ENCODE measurements at regions not wholly inside any gene's neighbourhood (a gene's known extent, or its start where the extent isn't known, plus 50 kb on each side); places are given as distances from the start of the nearest gene placed in this dataset.

GRCh38 chr20:41869261-41869660, 251.1 kb upstream of the CHD6 start:
- H2AFZ ChIP-seq (ENCODE audit: low read length), result no peak overlapping the region
- no peaks in the 10 kb centered on the region for H3K9me2 ChIP-seq (ENCODE audit: low read depth, low read length)
- no peak overlapping the region for H3K4me3 ChIP-seq (ENCODE audit: low read depth, low read length, poor library complexity, severe bottlenecking)
- H3K79me2 ChIP-seq (ENCODE audit: insufficient read depth, low read length), result no peaks in the 10 kb centered on the region
- no peak overlapping the region for H3K4me2 ChIP-seq (ENCODE audit: low read length)
- no peak overlapping the region for H3K27ac ChIP-seq (ENCODE audit: low read depth, low read length, poor library complexity, severe bottlenecking)
- H3K9ac ChIP-seq (ENCODE audit: low read length), result no peak overlapping the region
- H4K20me1 ChIP-seq (ENCODE audit: insufficient read depth, low read length), result no peaks in the 10 kb centered on the region
- no peaks in the 10 kb centered on the region for H3F3A ChIP-seq (ENCODE audit: insufficient read depth, low read length)
- no peaks in the 10 kb centered on the region for H3K4me1 ChIP-seq (ENCODE audit: insufficient read depth, low read length, severe bottlenecking)
- H3K36me3 ChIP-seq (ENCODE audit: insufficient read depth, low read length), result no peaks in the 10 kb centered on the region
- H3K27me3 ChIP-seq (ENCODE audit: insufficient read depth, low read length), result no peaks in the 10 kb centered on the region
- TF ChIP-seq CTCF (IDR thresholded peaks at IDR 0.05; ENCODE audit: low read length), result no peak
- TF ChIP-seq EZH2 (IDR thresholded peaks at IDR 0.05; ENCODE audit: borderline replicate concordance, low read length), result no peak
- 0 out of 2 replicates have a peak, but pooled peaks cover 2% of the 10 kb centered on the region for H3K9me3 ChIP-seq (ENCODE audit: low read length)

GRCh38 chr20:41865938-41866337, 247.8 kb upstream of the CHD6 start:
- no peaks in the 10 kb centered on the region for H3K79me2 ChIP-seq (ENCODE audit: insufficient read depth, low read length)
- H3K4me2 ChIP-seq (ENCODE audit: low read length), result no peak overlapping the region
- H3K9me3 ChIP-seq (ENCODE audit: low read length), result 0 out of 2 replicates have a peak, but pooled peaks cover 2% of the 10 kb centered on the region
- H2AFZ ChIP-seq (ENCODE audit: low read length), result no peak overlapping the region
- H3K9ac ChIP-seq (ENCODE audit: low read length), result no peak overlapping the region
- no peak overlapping the region for H3K4me3 ChIP-seq (ENCODE audit: low read depth, low read length, poor library complexity, severe bottlenecking)
- no peaks in the 10 kb centered on the region for H3K36me3 ChIP-seq (ENCODE audit: insufficient read depth, low read length)
- TF ChIP-seq EZH2 (IDR thresholded peaks at IDR 0.05; ENCODE audit: borderline replicate concordance, low read length) (no peak), CTCF (IDR thresholded peaks at IDR 0.05; ENCODE audit: low read length) (no peak)
- H3K27ac ChIP-seq (ENCODE audit: low read depth, low read length, poor library complexity, severe bottlenecking), result no peak overlapping the region
- H3K4me1 ChIP-seq (ENCODE audit: insufficient read depth, low read length, severe bottlenecking), result no peaks in the 10 kb centered on the region
- H3F3A ChIP-seq (ENCODE audit: insufficient read depth, low read length), result no peaks in the 10 kb centered on the region
- H3K9me2 ChIP-seq (ENCODE audit: low read depth, low read length), result no peaks in the 10 kb centered on the region
- no peaks in the 10 kb centered on the region for H4K20me1 ChIP-seq (ENCODE audit: insufficient read depth, low read length)
- H3K27me3 ChIP-seq (ENCODE audit: insufficient read depth, low read length), result no peaks in the 10 kb centered on the region

DNA sequence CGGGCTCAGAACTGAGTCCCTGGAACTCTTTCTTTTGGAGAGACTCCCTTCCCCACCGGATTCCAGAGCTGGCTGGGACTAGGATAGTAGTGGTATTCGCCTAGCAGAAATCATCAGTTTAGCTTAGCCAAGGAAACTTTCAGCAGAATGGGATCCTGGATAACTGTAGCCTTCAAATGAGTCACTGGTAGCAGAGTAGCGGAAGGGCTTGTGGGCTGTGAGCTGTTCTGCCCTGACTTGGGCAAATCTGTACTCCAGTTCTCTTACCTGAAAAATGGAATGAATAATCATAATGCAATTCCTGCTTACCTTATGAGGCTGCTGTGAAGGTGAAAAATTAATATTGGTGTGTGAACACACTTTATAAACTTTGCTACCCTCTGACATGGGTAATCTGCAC, 244.3 kb upstream of the CHD6 start:
- H3K36me3 ChIP-seq (ENCODE audit: insufficient read depth, low read length), result no peaks in the 10 kb centered on the region
- no peak overlapping the region for H3K4me3 ChIP-seq (ENCODE audit: low read depth, low read length, poor library complexity, severe bottlenecking)
- H3K27me3 ChIP-seq (ENCODE audit: insufficient read depth, low read length), result no peaks in the 10 kb centered on the region
- H3K4me1 ChIP-seq (ENCODE audit: insufficient read depth, low read length, severe bottlenecking), result no peaks in the 10 kb centered on the region
- no peaks in the 10 kb centered on the region for H3F3A ChIP-seq (ENCODE audit: insufficient read depth, low read length)
- H4K20me1 ChIP-seq (ENCODE audit: insufficient read depth, low read length), result no peaks in the 10 kb centered on the region
- H3K27ac ChIP-seq (ENCODE audit: low read depth, low read length, poor library complexity, severe bottlenecking), result no peak overlapping the region
- H3K79me2 ChIP-seq (ENCODE audit: insufficient read depth, low read length), result no peaks in the 10 kb centered on the region
- no peak overlapping the region for H3K4me2 ChIP-seq (ENCODE audit: low read length)
- no peak for TF ChIP-seq EZH2 (IDR thresholded peaks at IDR 0.05; ENCODE audit: borderline replicate concordance, low read length)
- no peak for TF ChIP-seq CTCF (IDR thresholded peaks at IDR 0.05; ENCODE audit: low read length)
- H3K9me3 ChIP-seq (ENCODE audit: low read length), result no peaks in the 10 kb centered on the region
- no peaks in the 10 kb centered on the region for H3K9me2 ChIP-seq (ENCODE audit: low read depth, low read length)
- no peak overlapping the region for H2AFZ ChIP-seq (ENCODE audit: low read length)
- H3K9ac ChIP-seq (ENCODE audit: low read length), result no peak overlapping the region
